ENCODE measurements at regions not wholly inside any gene's neighbourhood (a gene's known extent, or its start where the extent isn't known, plus 50 kb on each side); places are given as distances from the start of the nearest gene placed in this dataset.

GRCh38 chr9:106689089-106689488 is 173.9 kb upstream of the ZNF462 start:
- DNase-seq: no peak

GRCh38 chr9:106691627-106692026 is 171.3 kb upstream of the ZNF462 start:
- DNase-seq: no peak

GRCh38 chr9:106693558-106693957 is 169.4 kb upstream of the ZNF462 start:
- no peak for DNase-seq

- no peak for DNase-seq
These were observed 166.2 kb upstream of the ZNF462 start for GRCh38 chr9:106696804-106697203.

GRCh38 chr9:106697390-106697749 is 165.6 kb upstream of the ZNF462 start:
- DNase-seq: no peak

- no peak for DNase-seq
These were observed 165.0 kb upstream of the ZNF462 start for GRCh38 chr9:106697750-106698502.

GRCh38 chr9:106700676-106701075 is 162.3 kb upstream of the ZNF462 start:
- no peak for DNase-seq

- no peak for DNase-seq
These were observed 161.4 kb upstream of the ZNF462 start for GRCh38 chr9:106701611-106702010.

- no peak for DNase-seq
These were observed 158.8 kb upstream of the ZNF462 start for GRCh38 chr9:106704056-106704615.

GRCh38 chr9:106707291-106707690 is 155.7 kb upstream of the ZNF462 start:
- no peak for DNase-seq

- no peak for DNase-seq
These were observed 155.1 kb upstream of the ZNF462 start for GRCh38 chr9:106707738-106708474.

- no peak for DNase-seq
These were observed 154.4 kb upstream of the ZNF462 start for GRCh38 chr9:106708475-106709146.

GRCh38 chr9:106712279-106712678 is 150.7 kb upstream of the ZNF462 start:
- DNase-seq: no peak

GRCh38 chr9:106713206-106713605 is 149.8 kb upstream of the ZNF462 start:
- DNase-seq: no peak

- DNase-seq: no peak
These were observed 146.1 kb upstream of the ZNF462 start for GRCh38 chr9:106716820-106717219.

GRCh38 chr9:106717686-106718085 is 145.3 kb upstream of the ZNF462 start:
- no peak for DNase-seq

- no peak for DNase-seq
These were observed 144.0 kb upstream of the ZNF462 start for GRCh38 chr9:106718936-106719335.

GRCh38 chr9:106722051-106722753 is 140.8 kb upstream of the ZNF462 start:
- no peak for DNase-seq

GRCh38 chr9:106723926-106724325 is 139.0 kb upstream of the ZNF462 start:
- DNase-seq: no peak

- no peak for DNase-seq
These were observed 138.4 kb upstream of the ZNF462 start for GRCh38 chr9:106724566-106724965.

GRCh38 chr9:106726070-106726815 is 136.7 kb upstream of the ZNF462 start:
- DNase-seq: no peak

- no peak for DNase-seq
These were observed 135.0 kb upstream of the ZNF462 start for GRCh38 chr9:106727969-106728368.
